PFSK-1 (cell line): ENCODE measurements at regions not wholly inside any gene's neighbourhood (a gene's known extent, or its start where the extent isn't known, plus 50 kb on each side); places are given as distances from the start of the nearest gene placed in this dataset.

Experiments
- POLR2AphosphoS5 ChIP-seq: IDR thresholded peaks from 2 replicates; pipeline ENCODE4 v1.6.1; 2012; ENCODE audit warnings: low read depth, mild to moderate bottlenecking, control low read depth, low read length, moderate library complexity
- TAF1 ChIP-seq: IDR thresholded peaks from 2 replicates; pipeline ENCODE4 v1.6.1; 2012; ENCODE audit warnings: low read length, control low read depth, borderline replicate concordance; ENCODE audit not compliant: insufficient read depth

GRCh38 chr7:156178857-156179256, 366.6 kb upstream of the SHH start:
- TF ChIP-seq POLR2AphosphoS5 (no peak), TAF1 (no peak)
